NCI-H2196 (cell line): ENCODE measurements at regions not wholly inside any gene's neighbourhood (a gene's known extent, or its start where the extent isn't known, plus 50 kb on each side); places are given as distances from the start of the nearest gene placed in this dataset.

Experiments
- DNase-seq: peaks from one replicate; lab custom pipeline; 2025; ENCODE audit not compliant: unreplicated experiment; lab: John Stamatoyannopoulos, UW

DNA sequence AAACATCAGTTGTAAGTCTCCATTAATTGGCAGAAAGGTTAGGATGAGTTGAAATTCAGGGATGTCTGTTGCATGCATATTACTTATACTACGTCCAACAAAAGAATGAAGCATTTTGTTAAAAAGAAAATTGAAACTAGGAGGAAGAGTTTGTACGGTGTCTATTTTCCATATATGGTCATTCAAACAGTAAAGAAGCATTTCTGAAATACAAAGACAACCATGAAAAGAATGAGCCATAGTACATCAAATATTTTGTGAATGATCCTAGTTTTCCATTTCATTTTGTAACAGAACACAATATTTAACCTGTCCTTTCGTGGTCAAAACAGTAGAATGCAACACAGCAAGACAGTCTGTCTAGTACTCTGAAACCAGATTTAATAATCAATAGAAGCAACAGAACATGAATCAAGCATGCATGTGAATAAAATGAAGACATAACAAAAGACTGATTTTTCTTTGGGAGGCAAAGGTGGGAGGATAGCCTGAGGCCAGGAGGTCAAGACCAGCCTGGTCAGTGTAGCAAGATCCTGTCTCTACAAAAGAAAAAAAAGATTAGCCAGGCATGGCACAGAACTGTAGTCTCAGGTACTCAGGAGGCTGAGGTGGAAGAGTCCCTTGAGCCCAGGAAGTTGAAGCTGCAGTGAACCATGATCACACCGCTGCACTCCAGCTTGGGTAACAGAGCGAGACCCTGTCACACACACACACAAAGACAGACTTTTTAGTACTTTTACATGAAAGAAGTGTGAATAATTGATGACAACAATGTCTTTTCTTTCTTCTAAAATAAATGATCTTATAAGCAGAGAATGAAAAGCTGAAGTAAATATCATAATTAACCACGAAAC, 156.0 kb downstream of the LRIG3 start:
- no peak for DNase-seq

DNA sequence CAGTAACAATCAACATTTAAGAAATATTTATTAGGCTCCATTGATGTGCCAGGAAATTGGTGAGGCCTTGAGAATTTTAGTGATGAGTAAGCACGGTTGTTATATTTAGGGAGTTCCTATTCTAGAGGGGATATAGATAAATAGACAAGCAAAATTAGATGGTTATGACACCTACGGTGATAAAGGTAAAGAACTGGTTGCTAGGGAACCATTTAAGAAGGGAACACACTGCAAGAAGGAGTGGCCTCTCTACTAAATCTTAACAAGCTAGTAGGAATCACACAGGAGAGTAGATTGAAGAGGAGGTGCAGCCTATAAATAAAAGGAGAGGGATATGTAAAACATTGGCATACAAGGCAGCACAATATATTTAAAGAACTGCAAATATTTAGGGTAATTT, 155.2 kb downstream of the LRIG3 start:
- no peak for DNase-seq

DNA sequence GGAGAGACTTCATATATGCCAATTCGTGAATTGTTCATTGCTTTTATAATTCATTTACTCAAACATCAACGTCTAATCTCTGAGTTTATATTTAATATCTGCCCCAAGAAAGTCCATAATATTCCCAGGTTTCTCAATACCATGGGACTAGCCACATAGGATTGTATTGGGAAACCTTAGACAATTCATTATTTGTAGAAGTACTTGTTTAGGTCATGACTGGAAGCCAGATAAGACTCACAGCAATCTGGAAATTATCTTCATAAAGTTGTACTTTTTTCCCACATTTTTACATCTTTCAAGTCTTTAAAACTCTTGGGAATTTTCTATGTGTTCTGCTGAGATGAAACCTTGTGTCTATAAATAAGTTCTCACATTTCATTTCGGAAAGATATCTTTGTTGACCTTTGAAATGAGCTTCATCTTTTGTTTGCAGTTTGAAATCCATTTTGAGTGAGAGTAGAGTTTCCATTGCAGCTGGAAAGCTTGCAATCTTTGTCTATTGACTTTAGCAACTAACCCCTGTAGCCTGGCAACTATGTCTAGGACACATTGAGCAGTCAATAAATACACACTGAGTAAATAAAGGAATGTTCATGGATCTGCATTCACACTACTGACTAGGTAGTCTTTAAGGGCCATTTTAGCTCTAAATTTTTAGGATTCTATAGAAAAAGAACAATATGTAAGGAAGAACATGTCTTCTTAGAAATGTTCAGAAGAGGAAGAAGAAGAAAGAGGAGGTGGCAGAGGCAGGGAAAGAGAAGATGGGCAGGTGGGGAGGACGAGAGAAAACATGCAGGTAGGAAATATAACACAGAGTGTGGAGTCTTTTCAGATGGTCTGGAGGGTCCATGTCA, 154.4 kb downstream of the LRIG3 start:
- peak; percentile 82 for DNase-seq

DNA sequence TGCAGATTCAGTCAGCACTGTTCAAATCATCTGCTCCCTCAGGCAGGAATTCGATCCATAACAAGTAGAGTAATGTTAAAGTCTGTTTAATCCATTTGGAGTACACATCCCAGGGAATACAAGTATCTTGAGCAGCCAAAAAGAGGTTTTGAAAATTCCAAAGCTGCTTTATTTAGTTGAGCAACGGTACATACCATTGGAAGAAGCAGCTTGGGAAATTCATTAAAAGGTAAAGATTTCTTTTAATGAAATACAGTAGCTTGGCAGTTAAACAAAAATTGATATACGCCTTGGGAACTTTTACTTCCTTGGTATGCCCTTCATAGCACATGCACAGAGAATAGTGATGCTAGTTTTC, 153.8 kb downstream of the LRIG3 start:
- DNase-seq: no peak

DNA sequence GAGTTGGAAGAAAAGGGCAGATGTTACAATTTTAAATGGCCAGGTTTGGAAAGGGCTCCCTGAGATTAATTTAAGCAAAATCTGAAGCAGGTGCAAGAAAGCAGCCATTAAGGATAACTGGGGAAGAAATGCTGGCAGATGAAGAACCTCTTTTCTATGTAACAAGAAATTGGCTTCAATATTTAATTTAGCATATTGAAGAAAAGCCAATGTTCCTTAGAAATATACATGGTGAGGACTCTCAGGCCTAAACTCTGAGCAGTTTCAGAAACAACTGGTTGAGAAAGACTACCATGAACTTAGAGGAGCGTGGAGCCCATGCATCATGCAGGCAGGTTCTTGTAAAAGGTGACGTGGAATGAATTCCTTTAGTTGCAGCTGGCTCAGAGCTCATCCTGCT, 152.8 kb downstream of the LRIG3 start:
- DNase-seq: no peak

DNA sequence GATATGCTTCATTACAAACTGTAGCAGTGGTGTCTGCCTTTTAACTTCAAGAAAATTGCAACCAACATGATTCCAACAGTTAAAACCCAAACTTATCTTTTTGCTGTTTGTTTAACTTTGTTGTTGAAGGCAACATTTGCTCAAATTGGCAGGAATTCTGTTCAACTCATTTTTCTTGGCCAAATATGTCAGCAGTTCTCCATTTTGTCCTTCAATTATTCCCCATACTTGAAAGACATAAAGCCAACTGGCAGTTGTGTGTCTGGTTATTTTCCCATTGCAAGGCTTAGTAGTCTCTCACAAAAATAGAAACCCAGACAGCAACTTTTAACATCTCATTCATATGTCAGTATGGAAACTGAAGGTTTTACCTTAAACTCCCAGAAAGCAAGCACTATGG, 146.3 kb downstream of the LRIG3 start:
- DNase-seq: no peak

DNA sequence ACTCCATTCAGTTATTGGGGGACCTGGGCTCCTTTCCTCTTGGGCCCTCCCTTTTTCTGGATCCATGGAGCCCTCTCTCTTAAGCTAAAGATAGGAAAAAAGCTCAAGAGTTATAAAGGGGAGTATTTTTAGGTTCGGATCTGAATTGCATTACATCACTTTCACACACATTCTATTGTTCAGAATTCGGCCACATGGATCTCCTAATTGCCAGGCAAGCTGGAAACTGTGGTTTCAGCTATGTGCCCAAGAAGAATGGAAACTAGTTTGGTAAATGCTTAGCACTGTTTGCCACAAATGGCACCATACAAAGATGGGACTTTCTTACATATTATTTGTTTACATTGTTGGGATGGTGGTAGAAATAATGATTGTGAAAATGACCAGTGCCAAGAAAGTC, 145.6 kb downstream of the LRIG3 start:
- DNase-seq: no peak

DNA sequence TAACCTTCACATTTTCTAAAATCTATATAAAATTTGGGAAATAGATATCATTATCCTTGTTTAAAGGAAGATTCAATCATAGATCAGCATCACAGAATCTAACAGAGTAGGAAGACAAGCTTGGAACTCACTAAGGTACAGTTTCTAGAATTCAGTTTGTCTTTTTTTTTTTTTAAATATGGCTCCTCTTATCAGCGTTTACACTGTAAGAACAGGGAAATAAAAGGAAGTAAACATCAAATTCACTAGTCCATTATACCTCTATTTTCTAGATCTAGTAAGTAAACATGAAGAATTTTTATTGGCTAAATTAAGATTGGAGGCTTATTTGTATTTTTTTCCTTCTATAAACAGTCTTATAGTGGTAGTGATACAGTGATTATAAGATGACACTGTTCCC, 144.9 kb downstream of the LRIG3 start:
- DNase-seq: no peak

DNA sequence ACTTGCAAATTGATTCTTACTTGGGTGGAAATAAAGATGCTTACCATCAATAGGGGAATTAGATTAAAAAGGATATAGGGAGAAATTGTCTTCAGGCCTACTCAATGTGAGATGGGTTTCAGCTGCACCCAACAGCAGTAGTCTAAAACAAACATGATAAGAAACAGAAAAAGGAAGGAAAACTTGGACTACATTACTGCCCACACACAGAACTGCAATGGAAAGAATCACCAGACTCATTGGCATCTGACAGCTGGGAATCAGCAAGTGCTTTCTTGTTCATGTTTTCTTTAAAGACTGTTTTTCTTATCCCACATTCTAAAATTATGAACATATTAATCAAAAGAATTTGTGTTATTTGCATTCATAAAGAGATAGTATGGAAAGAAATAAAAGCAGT, 144.2 kb downstream of the LRIG3 start:
- DNase-seq: no peak

DNA sequence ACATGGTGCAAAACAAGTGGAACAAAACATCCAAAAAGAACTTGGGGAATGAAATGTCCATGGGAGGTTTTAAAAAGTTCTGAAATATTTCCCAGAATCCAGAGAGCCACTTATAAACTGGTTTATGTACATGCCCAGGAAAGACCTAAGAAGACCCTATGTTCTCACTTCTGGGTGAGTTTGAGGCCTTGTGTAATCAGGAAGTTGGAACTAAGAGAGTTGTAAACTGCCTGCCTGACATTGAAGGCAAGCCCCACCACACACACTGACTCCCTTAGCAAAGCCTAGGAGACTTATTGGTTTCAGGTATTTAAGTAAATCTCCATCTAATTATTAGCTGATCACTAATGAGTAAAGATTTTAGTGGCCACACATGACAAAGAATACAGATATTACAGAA, 142.5 kb downstream of the LRIG3 start:
- DNase-seq: no peak

DNA sequence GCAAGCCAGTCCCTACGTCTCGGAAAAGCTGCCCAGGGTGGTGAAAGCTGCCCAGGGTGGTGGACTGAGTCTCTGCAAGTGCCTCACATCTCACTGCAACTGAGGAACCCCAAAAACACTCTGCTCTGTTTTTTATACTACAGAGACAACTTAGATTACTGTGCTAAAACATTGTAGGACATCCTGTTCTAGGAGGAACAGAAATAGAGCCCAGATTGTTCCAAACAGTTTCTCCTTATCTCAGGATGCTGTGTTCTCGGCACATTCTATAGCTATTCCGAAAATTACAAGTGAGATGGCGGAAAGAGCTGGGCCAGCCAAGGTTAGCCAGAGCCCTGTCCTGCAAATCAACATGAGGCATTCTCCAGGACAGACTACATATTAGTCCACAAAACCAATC, 138.7 kb downstream of the LRIG3 start:
- no peak for DNase-seq

DNA sequence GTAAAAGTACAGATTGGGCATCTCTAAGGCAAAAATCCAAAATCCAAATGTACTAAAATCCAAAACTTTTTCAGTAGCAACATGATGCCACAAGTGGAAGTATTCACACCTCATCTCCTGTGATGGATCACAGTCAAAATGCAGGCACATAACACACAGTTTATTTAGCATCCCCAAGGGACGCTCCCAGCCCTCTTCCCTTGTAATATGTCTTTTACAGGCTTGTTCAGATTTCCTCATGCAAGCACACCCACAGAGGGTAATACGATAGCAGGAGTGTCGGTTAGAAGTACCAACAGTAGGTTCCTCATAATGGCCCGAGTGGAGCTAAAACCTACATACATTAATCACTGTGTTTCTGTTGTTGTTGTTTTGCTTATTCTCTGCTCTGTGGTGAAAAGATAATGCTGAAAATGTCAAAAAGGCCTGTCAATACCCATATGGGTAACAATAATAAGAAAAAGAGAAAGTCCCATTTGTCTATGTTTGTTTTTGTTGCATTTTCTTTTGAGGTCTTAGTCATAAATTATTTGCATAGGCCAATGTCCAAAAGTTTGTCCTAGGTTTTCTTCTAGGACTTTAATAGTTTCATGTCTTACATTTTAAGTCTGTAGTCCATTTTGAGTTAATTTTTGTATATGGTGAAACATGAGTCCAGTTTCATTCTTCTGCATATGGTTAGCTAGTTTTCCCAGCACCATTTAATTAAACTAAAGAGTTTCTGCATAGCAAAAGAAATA, 133.1 kb downstream of the LRIG3 start:
- DNase-seq: no peak

DNA sequence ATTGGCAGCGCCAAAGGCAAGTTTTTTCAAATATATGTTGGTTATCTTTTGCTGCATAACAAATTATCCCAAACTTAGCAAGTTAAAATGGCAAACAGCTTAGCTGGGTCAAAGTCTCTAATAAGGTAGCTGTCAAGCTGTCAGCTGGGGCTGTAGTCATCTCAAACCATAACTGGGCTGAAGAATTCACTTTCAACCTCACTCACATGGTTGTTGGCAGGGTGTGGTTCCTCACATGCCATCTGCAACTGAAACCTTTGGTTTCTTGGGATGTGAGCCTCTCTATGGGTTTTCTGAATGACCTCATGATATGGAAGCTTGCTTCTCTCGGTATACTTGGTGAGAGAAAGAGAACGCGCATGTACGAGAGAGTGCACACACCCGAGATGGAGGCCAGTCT, 125.4 kb downstream of the LRIG3 start:
- no peak for DNase-seq

DNA sequence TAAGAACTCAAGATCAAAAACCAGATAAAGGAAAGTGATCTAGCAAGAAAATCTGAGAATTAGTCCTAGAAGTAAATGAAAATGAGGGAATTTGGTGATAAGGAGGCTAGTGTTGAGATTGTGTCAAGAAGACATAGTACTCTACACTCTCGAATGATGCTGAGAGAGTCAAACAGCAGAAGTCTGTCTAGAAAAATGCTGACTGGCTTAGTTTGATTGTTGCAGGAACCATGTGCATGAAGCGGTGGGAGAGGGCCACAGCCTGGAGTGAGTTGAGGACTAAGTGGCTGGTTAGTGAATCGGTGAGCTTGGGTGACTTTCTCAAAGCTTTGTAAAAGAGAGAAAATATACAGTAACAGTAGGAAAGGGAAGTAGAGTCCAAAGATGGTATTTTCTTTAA, 124.5 kb downstream of the LRIG3 start:
- no peak for DNase-seq

DNA sequence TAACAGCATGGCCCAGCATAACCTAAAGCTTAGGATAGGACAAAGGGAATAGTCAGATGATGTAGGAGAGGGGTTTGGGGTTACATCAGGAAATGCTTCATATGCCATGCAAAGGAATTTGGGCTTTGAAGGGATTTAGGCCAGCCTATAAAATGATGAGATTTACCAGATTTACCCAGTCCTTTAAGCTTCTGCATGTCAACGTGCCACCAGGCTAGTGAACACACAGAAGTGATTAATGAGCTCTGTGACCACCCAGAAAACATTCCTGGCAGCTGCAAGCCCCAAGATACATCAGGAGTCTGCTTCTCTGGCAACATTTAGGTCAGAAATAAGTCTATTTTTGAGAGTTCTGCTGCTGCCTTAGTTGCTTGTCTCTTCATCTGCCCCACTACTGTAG, 118.3 kb downstream of the LRIG3 start:
- no peak for DNase-seq

DNA sequence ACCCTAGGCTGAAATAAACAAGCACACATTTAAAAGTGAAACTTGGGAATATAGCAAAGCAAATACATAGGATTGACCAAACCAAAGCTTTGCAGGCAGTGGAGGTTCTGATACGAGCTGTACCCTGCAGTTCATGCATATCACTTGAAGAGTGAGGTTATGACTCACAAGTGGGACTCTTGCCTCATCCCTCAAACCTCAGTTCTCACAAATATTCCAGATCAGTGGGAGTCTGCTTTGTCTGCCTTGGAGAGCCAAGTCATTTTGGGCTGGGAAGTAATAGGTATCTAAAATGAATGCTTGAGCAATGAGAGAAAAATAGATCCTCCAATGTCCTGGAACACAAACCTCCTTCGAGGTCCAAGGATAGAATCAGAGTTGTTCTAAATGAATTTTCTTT, 116.4 kb downstream of the LRIG3 start:
- no peak for DNase-seq

DNA sequence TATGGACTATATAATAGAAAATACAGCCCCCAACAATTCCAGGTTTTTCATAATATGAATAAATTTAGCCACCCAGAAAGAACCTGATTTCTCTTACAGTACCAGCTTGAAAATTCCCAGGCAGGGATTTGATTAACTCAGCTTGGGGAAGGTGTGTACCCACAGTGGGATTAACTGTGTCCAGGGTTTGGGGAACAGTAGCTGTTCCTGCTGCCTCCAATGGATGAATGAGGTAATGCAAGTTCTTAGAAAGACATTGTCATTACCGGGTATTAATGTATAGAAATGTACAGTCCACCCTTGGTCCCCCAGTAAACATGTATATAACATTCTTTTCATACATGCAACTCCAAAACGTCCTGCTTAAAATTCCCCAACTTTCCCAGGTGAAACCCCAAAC, 115.6 kb downstream of the LRIG3 start:
- no peak for DNase-seq

DNA sequence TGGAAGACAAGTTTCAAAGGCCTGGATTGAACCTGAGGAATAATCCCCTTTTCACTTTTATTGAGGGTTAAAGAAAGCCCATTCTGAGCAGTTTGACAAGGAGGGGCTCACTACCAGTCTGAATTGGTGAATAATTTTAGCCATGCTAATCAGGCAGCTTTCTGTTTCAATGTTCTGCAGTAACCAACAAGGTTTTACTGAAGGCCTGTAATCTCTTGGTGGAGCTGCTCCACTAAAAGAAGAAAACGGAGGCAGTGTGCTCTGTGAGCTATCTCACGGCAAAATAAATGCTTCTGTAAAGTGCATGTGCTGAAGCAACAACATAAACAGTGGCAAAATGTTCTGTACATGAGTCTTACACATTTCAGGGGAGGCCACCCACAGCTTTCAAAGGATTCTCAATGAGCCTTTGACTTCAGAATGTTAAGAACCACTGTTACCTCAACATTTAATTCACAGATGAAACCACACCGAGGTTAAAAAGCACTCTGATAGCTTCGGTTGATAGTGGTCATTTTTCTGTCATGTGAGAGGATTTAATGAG, 111.2 kb downstream of the LRIG3 start:
- DNase-seq: no peak

DNA sequence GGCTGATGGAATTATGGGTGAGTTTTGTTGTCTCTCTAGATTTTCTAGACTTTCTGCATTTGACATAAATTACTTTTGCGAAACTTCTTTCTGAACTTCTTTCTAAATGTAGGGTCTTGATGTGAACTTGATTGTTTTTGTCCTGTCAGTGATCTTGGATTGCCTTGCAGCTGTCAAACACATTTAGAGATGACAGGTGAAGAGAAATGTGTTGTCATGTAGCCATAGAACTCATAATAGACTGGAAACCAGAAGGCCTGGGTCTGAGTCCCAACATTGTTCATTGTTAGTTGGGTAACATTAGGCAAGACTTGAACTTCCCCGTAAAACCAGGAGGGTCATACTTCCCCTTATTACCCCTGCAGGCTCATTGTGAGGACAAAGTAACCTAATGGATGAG, 109.0 kb downstream of the LRIG3 start:
- no peak for DNase-seq

DNA sequence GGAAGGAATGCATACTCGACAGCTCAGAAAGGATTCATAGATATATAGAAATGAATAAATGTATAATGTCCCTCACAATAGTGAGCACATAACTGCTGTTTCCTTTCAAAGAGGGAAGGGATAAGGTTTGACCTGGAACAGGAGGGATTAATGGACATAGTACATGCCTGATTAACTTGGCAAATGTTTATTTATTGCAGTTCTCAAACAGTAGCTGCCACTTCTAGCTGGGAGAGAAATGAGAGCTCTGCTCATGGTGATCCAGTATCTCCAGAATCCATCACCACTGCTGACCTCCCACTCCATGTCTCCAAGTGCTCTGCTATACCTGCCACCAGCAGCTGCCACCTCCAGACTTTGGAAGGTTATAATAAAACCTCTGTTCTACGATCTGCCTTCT, 108.1 kb downstream of the LRIG3 start:
- no peak for DNase-seq

DNA sequence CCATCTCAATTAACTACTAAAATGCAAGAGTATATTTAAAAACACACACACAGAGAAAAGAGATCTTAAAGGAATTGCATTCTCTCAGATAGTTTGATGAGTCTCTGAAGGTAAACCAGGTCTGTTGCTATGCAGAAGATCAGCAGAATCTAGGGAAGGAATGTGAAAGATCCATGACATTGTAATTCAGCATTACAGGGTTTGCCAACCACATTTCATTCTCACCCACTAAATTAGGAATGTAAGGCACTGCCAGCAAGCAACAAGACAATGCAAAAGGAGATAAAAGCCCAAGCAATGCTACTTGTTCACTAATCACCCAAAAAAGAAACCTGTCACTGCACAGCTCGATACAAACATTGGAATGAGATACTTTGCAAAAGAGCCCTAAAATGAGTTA, 106.3 kb downstream of the LRIG3 start:
- no peak for DNase-seq

DNA sequence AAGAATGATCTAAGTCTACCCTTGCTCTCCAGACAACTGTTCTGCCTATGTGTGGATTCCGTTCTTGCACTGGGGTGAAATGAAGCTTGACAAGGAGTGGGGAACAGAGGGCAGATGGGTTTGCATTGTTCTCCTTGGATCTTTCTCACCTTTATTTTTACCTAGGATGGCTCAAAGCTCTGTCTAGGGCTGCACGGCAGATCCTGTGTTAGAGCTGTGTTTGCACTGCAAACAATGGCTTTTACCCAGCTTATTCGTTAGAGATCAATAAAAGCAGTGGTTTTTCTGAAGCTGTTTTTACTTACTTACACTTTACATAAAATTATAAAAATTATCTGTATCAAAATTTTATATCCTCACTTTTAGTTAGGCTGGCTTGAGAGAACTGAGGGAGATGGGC, 105.1 kb downstream of the LRIG3 start:
- no peak for DNase-seq
